ENCODE measurements at regions not wholly inside any gene's neighbourhood (a gene's known extent, or its start where the extent isn't known, plus 50 kb on each side); places are given as distances from the start of the nearest gene placed in this dataset.

GRCh38 chr14:26334288-26334687 lies 263.5 kb downstream of the NOVA1 start:
- Histone ChIP-seq H3K4me1 (no peaks in the 10 kb centered on the region), H3K27ac (replicated peaks in 1 of 4) (no peak overlapping the region), H3K36me3 (no peaks in the 10 kb centered on the region), H3K9me3 (no peaks in the 10 kb centered on the region), H3K27me3 (no peaks in the 10 kb centered on the region), H3K4me3 (no peak overlapping the region)
- TF ChIP-seq EP300 (IDR thresholded peaks at IDR 0.05), result no peak
- no peak for TF ChIP-seq CTCF (IDR thresholded peaks at IDR 0.05)
- TF ChIP-seq POLR2AphosphoS5 (IDR thresholded peaks at IDR 0.05), result no peak
- no peak for TF ChIP-seq POLR2A (IDR thresholded peaks at IDR 0.05; ENCODE audit: low read depth)
- intact Hi-C loops (cut with DNase I), result no loop called here
- WGBS, result 63% methylated on average over 3 of the region's 3 CpGs
- no peak for DNase-seq (ENCODE audit: extremely low spot score)

- no peaks in the 10 kb centered on the region for H3K27me3 ChIP-seq
- no peak for DNase-seq (ENCODE audit: extremely low spot score)
- TF ChIP-seq EP300 (IDR thresholded peaks at IDR 0.05), result no peak
- TF ChIP-seq POLR2AphosphoS5 (IDR thresholded peaks at IDR 0.05), result no peak
- TF ChIP-seq POLR2A (IDR thresholded peaks at IDR 0.05; ENCODE audit: low read depth), result no peak
- no peak for TF ChIP-seq CTCF (IDR thresholded peaks at IDR 0.05)
- intact Hi-C loops (cut with DNase I), result no loop called here
- 90% methylated on average over 10 of the region's 11 CpGs for WGBS
- no peaks in the 10 kb centered on the region for H3K4me1 ChIP-seq
- no peak overlapping the region for H3K4me3 ChIP-seq
- H3K9me3 ChIP-seq, result no peaks in the 10 kb centered on the region
- H3K27ac ChIP-seq (replicated peaks in 1 of 4), result no peak overlapping the region
- H3K36me3 ChIP-seq, result no peaks in the 10 kb centered on the region
These were observed 264.9 kb downstream of the NOVA1 start for GRCh38 chr14:26332966-26333365.

- Histone ChIP-seq H3K4me1 (no peaks in the 10 kb centered on the region), H3K27me3 (no peaks in the 10 kb centered on the region), H3K27ac (replicated peaks in 1 of 4) (no peak overlapping the region), H3K9me3 (no peaks in the 10 kb centered on the region), H3K4me3 (no peak overlapping the region), H3K36me3 (no peaks in the 10 kb centered on the region)
- WGBS, result 61% methylated on average over 1 of the region's 1 CpG
- no peak for DNase-seq (ENCODE audit: extremely low spot score)
- TF ChIP-seq EP300 (IDR thresholded peaks at IDR 0.05) (no peak), POLR2AphosphoS5 (IDR thresholded peaks at IDR 0.05) (no peak), POLR2A (IDR thresholded peaks at IDR 0.05; ENCODE audit: low read depth) (no peak), CTCF (IDR thresholded peaks at IDR 0.05) (no peak)
- intact Hi-C loops (cut with DNase I), result no loop called here
These were observed 266.9 kb downstream of the NOVA1 start for GRCh38 chr14:26330982-26331381.

GRCh38 chr14:26328791-26329190 lies 269.0 kb downstream of the NOVA1 start:
- H3K27ac ChIP-seq (replicated peaks in 1 of 4), result no peak overlapping the region

More at GRCh38 chr14:26328791-26329190, 269.0 kb downstream of the NOVA1 start:
- no peak for TF ChIP-seq POLR2AphosphoS5 (IDR thresholded peaks at IDR 0.05)
- no peak for TF ChIP-seq CTCF (IDR thresholded peaks at IDR 0.05)
- no peak for TF ChIP-seq EP300 (IDR thresholded peaks at IDR 0.05)
- no peak for TF ChIP-seq POLR2A (IDR thresholded peaks at IDR 0.05; ENCODE audit: low read depth)
- no peak overlapping the region for H3K4me3 ChIP-seq
- H3K4me1 ChIP-seq, result peaks cover 0 to 4% (median 0%) of the 10 kb centered on the region in 4 donors
- no peaks in the 10 kb centered on the region for H3K9me3 ChIP-seq
- intact Hi-C loops (cut with DNase I), result no loop called here
- no peaks in the 10 kb centered on the region for H3K27me3 ChIP-seq
- no peaks in the 10 kb centered on the region for H3K36me3 ChIP-seq
- no peak for DNase-seq (ENCODE audit: extremely low spot score)

Measured in esophagus muscularis mucosa (tissue), 4 donors.